ENCODE measurements at regions not wholly inside any gene's neighbourhood (a gene's known extent, or its start where the extent isn't known, plus 50 kb on each side); places are given as distances from the start of the nearest gene placed in this dataset.
"Not testable (repeated sequence)": the region's sequence is repeated elsewhere in the genome, so short reads cannot be mapped to it uniquely, and the experiment has no call there.

DNA sequence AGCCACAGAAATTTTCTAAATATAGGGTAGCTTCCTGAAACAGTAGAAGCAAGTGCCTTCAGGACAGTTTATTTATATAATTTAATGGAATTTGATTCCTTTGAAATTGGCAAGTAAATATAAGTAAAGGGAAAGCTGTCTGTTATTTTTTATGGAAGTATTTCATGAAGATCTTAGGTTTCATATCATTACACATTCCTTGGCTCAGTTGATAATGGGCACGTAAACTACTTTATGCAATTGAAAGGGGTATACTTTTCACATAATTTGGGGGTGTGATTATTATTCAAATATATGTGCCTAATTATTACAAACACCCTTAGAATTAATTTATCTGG lies 71.1 kb upstream of the RAP1B start:
- H3K9me3 ChIP-seq (ENCODE audit: control insufficient read depth, low read length): no peaks in the 10 kb centered on the region
- no peaks in the 10 kb centered on the region for H3K36me3 ChIP-seq (ENCODE audit: control insufficient read depth in 1 of 2, insufficient read depth in 2 of 2, low read length in 1 of 2)
- 38 to 62% methylated on average over 1 of the region's 1 CpG for WGBS, 2 donors
- no peaks in the 10 kb centered on the region for H3K4me1 ChIP-seq (ENCODE audit: control insufficient read depth in 1 of 2, insufficient read depth in 2 of 2, low read length in 2 of 2)
- no peak overlapping the region for H3K4me3 ChIP-seq (ENCODE audit: low read length in 2 of 2)
- H3K27me3 ChIP-seq (ENCODE audit: control insufficient read depth in 1 of 2, insufficient read depth in 2 of 2, low read length in 1 of 2): no peaks in the 10 kb centered on the region
- intact Hi-C loops (cut with DNase I): loop anchor here in 1 of 2 donors (10.0 kb wide), 2 partner anchors 75 to 205 kb away; partner anchors contain the start of genes MDM1 and RAP1B
- no peak for ATAC-seq (ENCODE audit: low FRiP score)
- no peak for DNase-seq
- no peak overlapping the region for H3K27ac ChIP-seq (ENCODE audit: low read depth in 1 of 2, low read length in 2 of 2)

DNA sequence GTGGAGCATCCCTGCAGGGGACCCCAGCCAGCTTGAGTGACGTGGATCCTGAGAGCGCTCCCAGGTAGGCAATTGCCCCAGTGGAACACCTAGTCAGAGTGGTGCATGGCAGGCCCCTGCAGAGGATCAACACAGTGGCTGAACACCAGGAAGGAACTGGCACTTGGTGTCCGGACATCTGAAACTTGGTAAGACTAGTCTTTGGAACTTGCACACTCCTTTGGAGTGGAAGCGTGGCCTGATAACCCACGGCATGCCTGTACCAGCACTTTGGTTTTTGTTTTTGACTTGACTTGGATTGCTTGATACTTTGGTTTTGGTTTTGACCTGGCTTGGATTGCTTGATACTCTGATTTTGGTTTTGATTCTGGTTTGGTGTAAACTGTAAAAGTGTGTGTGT lies 69.9 kb upstream of the RAP1B start:
- H3K4me3 ChIP-seq (ENCODE audit: low read length in 2 of 2); H3K27ac ChIP-seq (ENCODE audit: low read depth in 1 of 2, low read length in 2 of 2); H3K4me1 ChIP-seq (ENCODE audit: control insufficient read depth in 1 of 2, insufficient read depth in 2 of 2, low read length in 2 of 2); intact Hi-C loops (cut with DNase I); H3K27me3 ChIP-seq (ENCODE audit: control insufficient read depth in 1 of 2, insufficient read depth in 2 of 2, low read length in 1 of 2); DNase-seq; H3K9me3 ChIP-seq (ENCODE audit: control insufficient read depth, low read length); H3K36me3 ChIP-seq (ENCODE audit: control insufficient read depth in 1 of 2, insufficient read depth in 2 of 2, low read length in 1 of 2); ATAC-seq (ENCODE audit: low FRiP score): not testable (repeated sequence)
- WGBS, 2 donors: 96 to 98% methylated on average over 5 of the region's 5 CpGs

DNA sequence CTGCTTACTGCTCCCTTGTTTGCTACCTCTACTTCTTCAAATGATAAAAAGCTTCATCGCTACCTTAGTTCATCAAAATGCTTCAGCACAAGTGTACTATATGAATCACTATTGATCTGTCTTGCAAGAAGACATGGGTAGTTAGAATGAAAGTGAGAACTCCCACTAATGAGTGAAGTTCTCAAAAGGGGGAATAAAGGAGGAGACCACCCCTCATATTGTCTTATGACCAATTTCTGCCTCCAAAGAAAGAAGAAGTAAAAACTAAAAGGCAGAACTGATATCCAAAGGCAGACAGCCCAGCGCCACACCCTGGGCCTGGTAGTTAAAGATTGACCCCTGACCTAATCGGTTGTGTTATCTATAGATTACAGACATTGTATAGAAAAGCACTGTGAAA lies 63.4 kb upstream of the RAP1B start:
- H3K4me1 ChIP-seq (ENCODE audit: control insufficient read depth in 1 of 2, insufficient read depth in 2 of 2, low read length in 2 of 2); DNase-seq; H3K27me3 ChIP-seq (ENCODE audit: control insufficient read depth in 1 of 2, insufficient read depth in 2 of 2, low read length in 1 of 2); ATAC-seq (ENCODE audit: low FRiP score); H3K27ac ChIP-seq (ENCODE audit: low read depth in 1 of 2, low read length in 2 of 2); H3K36me3 ChIP-seq (ENCODE audit: control insufficient read depth in 1 of 2, insufficient read depth in 2 of 2, low read length in 1 of 2); H3K9me3 ChIP-seq (ENCODE audit: control insufficient read depth, low read length); intact Hi-C loops (cut with DNase I); H3K4me3 ChIP-seq (ENCODE audit: low read length in 2 of 2): not testable (repeated sequence)
- 88 to 89% methylated on average over 3 of the region's 3 CpGs for WGBS, 2 donors

DNA sequence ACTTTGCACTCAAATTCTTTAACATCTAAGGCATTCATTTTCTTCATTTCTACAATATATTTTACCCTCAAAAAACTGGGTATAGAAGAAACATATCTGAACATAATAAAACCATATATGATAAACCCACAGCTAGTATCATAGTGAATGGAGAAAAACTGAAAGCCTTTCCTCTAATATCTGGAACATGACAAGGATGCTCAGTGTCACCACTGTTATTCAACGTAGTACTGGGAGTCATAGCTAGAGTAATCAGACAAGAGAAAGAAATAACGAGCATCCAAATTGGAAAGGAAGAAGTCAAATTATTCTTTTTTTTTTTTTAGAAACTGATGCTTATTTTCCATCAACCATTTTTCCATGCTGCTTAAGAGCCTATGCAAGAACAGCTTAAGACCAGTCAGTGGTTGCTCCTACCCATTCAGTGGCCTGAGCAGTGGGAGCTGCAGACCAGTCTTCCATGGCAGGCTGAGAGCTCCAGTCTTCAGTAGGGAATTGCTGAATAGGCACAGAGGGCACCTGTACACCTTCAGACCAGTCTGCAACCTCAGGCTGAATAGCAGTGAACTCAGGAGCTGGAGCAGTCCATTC lies 58.0 kb upstream of the RAP1B start:
- WGBS, 2 donors: 82 to 88% methylated on average over 2 of the region's 2 CpGs
- intact Hi-C loops (cut with DNase I); H3K9me3 ChIP-seq (ENCODE audit: control insufficient read depth, low read length); H3K27me3 ChIP-seq (ENCODE audit: control insufficient read depth in 1 of 2, insufficient read depth in 2 of 2, low read length in 1 of 2); DNase-seq; H3K27ac ChIP-seq (ENCODE audit: low read depth in 1 of 2, low read length in 2 of 2); ATAC-seq (ENCODE audit: low FRiP score); H3K4me1 ChIP-seq (ENCODE audit: control insufficient read depth in 1 of 2, insufficient read depth in 2 of 2, low read length in 2 of 2); H3K36me3 ChIP-seq (ENCODE audit: control insufficient read depth in 1 of 2, insufficient read depth in 2 of 2, low read length in 1 of 2); H3K4me3 ChIP-seq (ENCODE audit: low read length in 2 of 2): not testable (repeated sequence)

DNA sequence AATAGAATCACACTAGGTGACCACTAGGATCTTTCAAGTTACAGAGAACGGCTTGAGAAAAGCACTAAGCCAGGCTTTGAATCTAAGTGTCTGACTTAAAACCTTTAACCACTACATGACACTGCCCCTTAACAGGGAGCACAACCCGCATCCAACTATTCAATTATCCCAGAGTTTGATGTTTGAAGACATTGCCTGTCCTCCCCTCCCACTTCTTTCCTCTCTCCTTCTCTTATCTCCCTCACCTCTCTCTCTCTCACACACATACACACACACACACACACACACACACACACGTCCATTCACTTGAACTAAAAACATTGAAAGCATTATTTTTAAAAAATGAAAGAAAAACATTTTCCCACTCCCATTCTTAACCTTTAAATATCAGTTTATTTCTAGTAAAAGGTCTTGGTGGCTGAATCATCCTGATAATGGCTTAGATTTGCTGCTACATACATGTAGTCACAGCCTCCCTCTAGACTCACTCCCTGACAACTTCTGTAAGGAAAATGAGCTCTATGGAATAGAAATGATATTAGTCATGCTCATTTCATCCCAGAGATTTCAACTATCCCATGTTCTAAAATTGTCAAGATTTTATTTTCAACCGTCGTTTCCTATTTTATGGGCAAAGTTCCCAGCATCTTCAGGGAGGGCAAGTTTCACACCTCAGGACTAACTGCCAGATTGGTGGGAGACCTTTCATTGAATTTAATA lies 53.5 kb upstream of the RAP1B start:
- Histone ChIP-seq H3K27ac (ENCODE audit: low read depth in 1 of 2, low read length in 2 of 2) (no peak overlapping the region), H3K4me3 (ENCODE audit: low read length in 2 of 2) (no peak overlapping the region), H3K27me3 (ENCODE audit: control insufficient read depth in 1 of 2, insufficient read depth in 2 of 2, low read length in 1 of 2) (no peaks in the 10 kb centered on the region), H3K4me1 (ENCODE audit: control insufficient read depth in 1 of 2, insufficient read depth in 2 of 2, low read length in 2 of 2) (no peaks in the 10 kb centered on the region), H3K36me3 (ENCODE audit: control insufficient read depth in 1 of 2, insufficient read depth in 2 of 2, low read length in 1 of 2) (no peaks in the 10 kb centered on the region), H3K9me3 (ENCODE audit: control insufficient read depth, low read length) (no peaks in the 10 kb centered on the region)
- WGBS, 2 donors: 9 to 14% methylated on average over 5 of the region's 5 CpGs
- intact Hi-C loops (cut with DNase I): no loop called here
- ATAC-seq (ENCODE audit: low FRiP score): no peak
- DNase-seq: no peak

DNA sequence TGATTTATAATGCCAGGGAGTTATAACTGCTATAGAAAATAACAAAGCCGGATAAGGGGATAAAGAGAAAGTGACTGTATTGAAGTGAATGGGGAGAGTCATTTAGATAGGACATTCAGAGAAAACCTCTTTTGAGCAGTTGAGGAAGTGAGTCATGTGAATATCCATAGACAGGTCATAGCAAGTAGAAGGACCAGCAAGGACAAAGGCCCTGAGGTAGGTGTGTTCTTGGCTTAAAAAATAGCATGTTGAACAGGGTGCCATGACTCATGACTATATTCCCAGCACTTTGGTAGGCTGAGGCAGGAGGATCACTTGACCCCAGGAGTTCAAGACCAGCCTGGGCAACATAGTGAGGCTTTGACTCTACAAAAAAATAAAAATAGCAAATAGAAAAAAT lies 51.5 kb upstream of the RAP1B start:
- Histone ChIP-seq H3K36me3 (ENCODE audit: control insufficient read depth in 1 of 2, insufficient read depth in 2 of 2, low read length in 1 of 2) (no peaks in the 10 kb centered on the region), H3K9me3 (ENCODE audit: control insufficient read depth, low read length) (no peaks in the 10 kb centered on the region), H3K27me3 (ENCODE audit: control insufficient read depth in 1 of 2, insufficient read depth in 2 of 2, low read length in 1 of 2) (no peaks in the 10 kb centered on the region), H3K27ac (ENCODE audit: low read depth in 1 of 2, low read length in 2 of 2) (no peak overlapping the region), H3K4me1 (ENCODE audit: control insufficient read depth in 1 of 2, insufficient read depth in 2 of 2, low read length in 2 of 2) (no peaks in the 10 kb centered on the region), H3K4me3 (ENCODE audit: low read length in 2 of 2) (no peak overlapping the region)
- DNase-seq: no peak
- no peak for ATAC-seq (ENCODE audit: low FRiP score)
- WGBS, 2 donors: 91 to 92% methylated on average over 1 of the region's 1 CpG
- intact Hi-C loops (cut with DNase I): no loop called here

DNA sequence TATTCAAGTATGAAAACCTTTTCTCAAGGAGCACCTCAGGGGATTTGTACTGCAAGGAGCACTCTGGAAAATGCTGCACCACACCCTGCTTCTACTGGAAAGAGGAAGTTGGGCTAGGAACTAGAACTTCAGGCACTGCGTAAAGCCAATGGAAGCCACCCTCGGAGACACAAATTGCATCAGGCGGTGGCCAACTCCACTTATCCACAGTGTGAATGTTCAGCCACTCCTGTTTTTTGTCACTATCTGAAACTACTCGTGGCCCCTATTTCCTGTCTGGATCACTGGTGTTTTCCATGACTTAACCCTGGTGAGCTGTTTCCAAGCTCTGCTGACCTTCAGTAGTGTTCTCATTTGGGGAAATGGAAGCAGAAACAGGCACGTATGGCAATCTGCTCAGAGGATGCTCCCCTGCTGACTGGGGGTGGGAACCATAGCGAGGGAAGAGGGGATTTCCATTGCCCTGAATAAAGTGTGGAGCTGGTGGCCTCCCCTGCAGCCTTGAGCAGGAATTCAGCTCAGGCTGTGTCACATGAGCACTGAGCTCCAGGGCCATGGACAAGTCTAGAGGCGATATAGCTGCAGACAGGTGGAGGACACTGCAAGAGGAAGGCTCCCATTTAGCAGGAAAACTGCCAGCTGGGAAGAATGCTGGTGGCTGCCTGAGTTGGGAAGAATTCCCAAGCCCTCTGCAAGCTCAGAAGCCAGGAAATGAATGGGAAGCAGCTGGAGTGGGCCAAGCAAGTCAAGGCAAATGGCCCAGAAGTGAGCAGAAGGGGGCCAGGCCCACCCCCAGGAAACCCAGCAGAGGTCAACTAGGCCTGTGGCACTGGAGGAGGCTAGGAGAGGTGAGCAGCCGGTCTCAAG lies 50.5 kb upstream of the RAP1B start:
- peak; percentile 53 for ATAC-seq (ENCODE audit: low FRiP score)
- Histone ChIP-seq H3K4me1 (ENCODE audit: control insufficient read depth in 1 of 2, insufficient read depth in 2 of 2, low read length in 2 of 2) (no peaks in the 10 kb centered on the region), H3K4me3 (ENCODE audit: low read length in 2 of 2) (no peak overlapping the region), H3K36me3 (ENCODE audit: control insufficient read depth in 1 of 2, insufficient read depth in 2 of 2, low read length in 1 of 2) (no peaks in the 10 kb centered on the region), H3K27ac (ENCODE audit: low read depth in 1 of 2, low read length in 2 of 2) (no peak overlapping the region), H3K9me3 (ENCODE audit: control insufficient read depth, low read length) (no peaks in the 10 kb centered on the region), H3K27me3 (ENCODE audit: control insufficient read depth in 1 of 2, insufficient read depth in 2 of 2, low read length in 1 of 2) (no peaks in the 10 kb centered on the region)
- DNase-seq: peak in 1 of 2 donors; percentile 67
- intact Hi-C loops (cut with DNase I): no loop called here
- 59 to 61% methylated on average over 8 of the region's 8 CpGs for WGBS, 2 donors

DNA sequence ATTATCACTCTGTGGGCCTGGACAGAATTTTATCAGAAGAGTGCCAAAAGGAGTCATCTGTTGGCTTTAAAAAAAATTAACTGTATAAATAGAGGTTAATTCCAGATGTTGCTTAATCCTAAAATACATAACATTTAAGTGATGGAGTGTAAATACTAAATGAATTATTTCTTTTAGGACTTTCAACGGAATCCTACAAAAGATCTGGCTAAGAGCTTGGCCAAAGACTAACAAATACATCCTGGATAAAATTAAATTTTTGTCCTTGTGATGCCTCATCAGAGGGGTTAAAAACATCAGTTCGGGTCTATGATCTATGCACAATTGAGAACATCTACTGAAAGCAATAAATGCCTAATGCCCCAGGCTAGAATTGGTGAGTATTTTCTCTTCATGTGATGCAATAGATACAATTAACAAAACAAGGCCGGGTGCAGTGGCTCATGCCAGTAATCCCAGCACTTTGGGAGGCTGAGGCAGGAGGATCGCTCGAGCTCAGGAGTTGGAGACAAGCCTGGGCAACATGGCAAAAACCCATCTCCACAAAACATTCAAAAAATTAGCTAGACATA lies 49.8 kb upstream of the RAP1B start:
- no peaks in the 10 kb centered on the region for H3K27me3 ChIP-seq (ENCODE audit: control insufficient read depth in 1 of 2, insufficient read depth in 2 of 2, low read length in 1 of 2)
- 94 to 96% methylated on average over 5 of the region's 5 CpGs for WGBS, 2 donors
- no peak overlapping the region for H3K4me3 ChIP-seq (ENCODE audit: low read length in 2 of 2)
- no peaks in the 10 kb centered on the region for H3K36me3 ChIP-seq (ENCODE audit: control insufficient read depth in 1 of 2, insufficient read depth in 2 of 2, low read length in 1 of 2)
- no peak overlapping the region for H3K27ac ChIP-seq (ENCODE audit: low read depth in 1 of 2, low read length in 2 of 2)
- intact Hi-C loops (cut with DNase I): no loop called here
- no peaks in the 10 kb centered on the region for H3K9me3 ChIP-seq (ENCODE audit: control insufficient read depth, low read length)
- H3K4me1 ChIP-seq (ENCODE audit: control insufficient read depth in 1 of 2, insufficient read depth in 2 of 2, low read length in 2 of 2): peaks cover 0 to 1% of the 10 kb centered on the region in 2 donors
- DNase-seq: no peak
- no peak for ATAC-seq (ENCODE audit: low FRiP score)
